Testis (tissue), 2 donors: ENCODE measurements at regions not wholly inside any gene's neighbourhood (a gene's known extent, or its start where the extent isn't known, plus 50 kb on each side); places are given as distances from the start of the nearest gene placed in this dataset.

ENCODE experiments used
- POLR2A ChIP-seq: fragments of 450-650 bp; IDR thresholded peaks from one replicate; pipeline ENCODE4 v1.6.1; 2017; ENCODE audit warnings: antibody characterized with exemption, mild to moderate bottlenecking, moderate library complexity
- TF ChIP-seq, protein P1 (sequence below), 3 experiments: fragments of 450-650 bp in 2 of 3; fragments of 200-600 bp in 1 of 3; sonication (generic) in 1 of 3; IDR thresholded peaks; one replicate each; pipeline ENCODE4 v1.5.1; 2016 to 2019; ENCODE audit warnings: antibody characterized with exemption in 3 of 3, mild to moderate bottlenecking in 2 of 3, moderate library complexity in 1 of 3

DNA sequence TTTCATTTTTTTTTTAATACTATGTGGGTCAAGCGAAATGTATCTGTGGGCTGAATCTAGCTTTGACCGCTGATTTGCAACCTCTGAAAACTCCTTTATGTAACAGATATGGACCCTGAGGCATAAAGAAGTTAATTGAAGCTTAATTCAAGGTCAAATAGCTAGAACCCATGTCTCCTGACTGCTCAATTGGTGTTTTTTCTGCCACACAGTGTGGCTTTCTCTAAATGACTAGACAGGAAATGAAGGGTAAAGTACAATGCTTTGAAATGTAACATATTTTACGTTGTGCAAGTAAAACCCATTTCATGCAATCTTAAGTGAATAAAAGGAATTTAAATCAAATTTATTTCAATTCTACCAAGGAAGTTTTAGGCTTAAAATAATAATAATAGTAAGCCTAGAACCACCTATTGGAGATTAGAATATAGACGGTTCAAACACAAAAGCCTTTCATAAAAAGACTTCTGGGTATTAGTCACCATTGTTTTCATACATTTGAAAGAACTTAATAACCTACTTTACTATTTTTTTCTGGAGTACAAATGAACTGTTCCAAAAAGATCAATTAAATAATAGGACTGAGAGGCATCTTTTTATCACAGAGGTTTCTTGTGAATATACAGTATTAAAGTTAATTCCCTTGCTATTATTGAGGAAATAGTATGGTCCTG lies 279.8 kb downstream of the EPHA7 start:
- TF ChIP-seq, protein P1, sequence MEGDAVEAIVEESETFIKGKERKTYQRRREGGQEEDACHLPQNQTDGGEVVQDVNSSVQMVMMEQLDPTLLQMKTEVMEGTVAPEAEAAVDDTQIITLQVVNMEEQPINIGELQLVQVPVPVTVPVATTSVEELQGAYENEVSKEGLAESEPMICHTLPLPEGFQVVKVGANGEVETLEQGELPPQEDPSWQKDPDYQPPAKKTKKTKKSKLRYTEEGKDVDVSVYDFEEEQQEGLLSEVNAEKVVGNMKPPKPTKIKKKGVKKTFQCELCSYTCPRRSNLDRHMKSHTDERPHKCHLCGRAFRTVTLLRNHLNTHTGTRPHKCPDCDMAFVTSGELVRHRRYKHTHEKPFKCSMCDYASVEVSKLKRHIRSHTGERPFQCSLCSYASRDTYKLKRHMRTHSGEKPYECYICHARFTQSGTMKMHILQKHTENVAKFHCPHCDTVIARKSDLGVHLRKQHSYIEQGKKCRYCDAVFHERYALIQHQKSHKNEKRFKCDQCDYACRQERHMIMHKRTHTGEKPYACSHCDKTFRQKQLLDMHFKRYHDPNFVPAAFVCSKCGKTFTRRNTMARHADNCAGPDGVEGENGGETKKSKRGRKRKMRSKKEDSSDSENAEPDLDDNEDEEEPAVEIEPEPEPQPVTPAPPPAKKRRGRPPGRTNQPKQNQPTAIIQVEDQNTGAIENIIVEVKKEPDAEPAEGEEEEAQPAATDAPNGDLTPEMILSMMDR (IDR thresholded peaks at IDR 0.05): no peak
- no peak for TF ChIP-seq POLR2A
